GM12872 (cell line): ENCODE measurements at regions not wholly inside any gene's neighbourhood (a gene's known extent, or its start where the extent isn't known, plus 50 kb on each side); places are given as distances from the start of the nearest gene placed in this dataset.

Experiments used
- CTCF ChIP-seq: IDR thresholded peaks from 3 replicates; pipeline ENCODE4 v1.5.1; 2011; ENCODE audit warnings: low read depth, mild to moderate bottlenecking, low read length, moderate library complexity; ENCODE audit not compliant: insufficient read depth

- no peak for TF ChIP-seq CTCF
Observed at GRCh38 chr3:36196058-36196457, 184.2 kb upstream of the STAC start.

- no peak for TF ChIP-seq CTCF
Observed at GRCh38 chr3:36197151-36197550, 183.2 kb upstream of the STAC start.

- TF ChIP-seq CTCF: no peak
Observed at GRCh38 chr3:36201546-36201945, 178.8 kb upstream of the STAC start.

- TF ChIP-seq CTCF: no peak
Observed at GRCh38 chr3:36206956-36207580, 173.2 kb upstream of the STAC start.

- no peak for TF ChIP-seq CTCF
Observed at GRCh38 chr3:36210840-36211651, 169.3 kb upstream of the STAC start.

- TF ChIP-seq CTCF: no peak
Observed at GRCh38 chr3:36211652-36211999, 168.7 kb upstream of the STAC start.

GRCh38 chr3:36212251-36212650, 168.1 kb upstream of the STAC start:
- no peak for TF ChIP-seq CTCF
